Lower lobe of right lung (tissue), 2 donors: ENCODE measurements at regions not wholly inside any gene's neighbourhood (a gene's known extent, or its start where the extent isn't known, plus 50 kb on each side); places are given as distances from the start of the nearest gene placed in this dataset.

Source experiments
- ATAC-seq, 2 donors: fragments of 200-7000 bp; cut with Tn5 transposase; one replicate each; pipeline ENCODE4 v1.9.1; 2020 to 2022; ENCODE audit warnings: mild to moderate bottlenecking in 2 of 2, moderate library complexity in 2 of 2
- DNase-seq: peaks from one replicate; pipeline ENCODE4 v3.0.0-alpha.2; 2020
- H3K27ac ChIP-seq: fragments of 200-600 bp; one replicate; pipeline ENCODE4 v1.8.0; 2022
- H3K27me3 ChIP-seq: fragments of 200-600 bp; one replicate; pipeline ENCODE4 v1.8.0; 2022; ENCODE audit warnings: low read depth
- H3K36me3 ChIP-seq: fragments of 200-600 bp; one replicate; pipeline ENCODE4 v1.8.0; 2022; ENCODE audit warnings: mild to moderate bottlenecking
- H3K4me1 ChIP-seq: fragments of 200-600 bp; one replicate; pipeline ENCODE4 v1.8.0; 2022
- H3K4me3 ChIP-seq: fragments of 200-600 bp; one replicate; pipeline ENCODE4 v1.8.0; 2022; ENCODE audit warnings: mild to moderate bottlenecking
- H3K9me3 ChIP-seq: fragments of 200-600 bp; one replicate; pipeline ENCODE4 v1.8.0; 2022
- CTCF ChIP-seq: fragments of 200-600 bp; IDR thresholded peaks from one replicate; pipeline ENCODE4 v1.8.0; 2022; ENCODE audit warnings: antibody characterized with exemption, mild to moderate bottlenecking
- intact Hi-C: fragments of 100-400 bp; cut with DNase I; formaldehyde crosslinking; loops from one replicate; pipeline ENCODE4 v1.11.0; 2022
- donor health status: DM: no; HTN: yes; CAD: no; lungs with severe emphysema.

GRCh38 chrY:15554991-15555390 lies 1030.7 kb downstream of the NLGN4Y start:
- no peaks in the 10 kb centered on the region for H3K4me1 ChIP-seq
- no peak for TF ChIP-seq CTCF
- H3K27me3 ChIP-seq = no peaks in the 10 kb centered on the region
- H3K9me3 ChIP-seq = no peaks in the 10 kb centered on the region
- DNase-seq (no peak), ATAC-seq (no peak)
- intact Hi-C loops = no loop called here
- no peak overlapping the region for H3K27ac ChIP-seq
- H3K36me3 ChIP-seq = no peaks in the 10 kb centered on the region
- H3K4me3 ChIP-seq = no peak overlapping the region

GRCh38 chrY:15559169-15559568 lies 1034.8 kb downstream of the NLGN4Y start:
- intact Hi-C loops = no loop called here
- DNase-seq (no peak), ATAC-seq (no peak)
- no peak for TF ChIP-seq CTCF
- Histone ChIP-seq H3K4me1 (no peaks in the 10 kb centered on the region), H3K36me3 (no peaks in the 10 kb centered on the region), H3K27ac (no peak overlapping the region), H3K9me3 (no peaks in the 10 kb centered on the region), H3K4me3 (no peak overlapping the region), H3K27me3 (no peaks in the 10 kb centered on the region)

GRCh38 chrY:15560840-15561239 lies 1036.5 kb downstream of the NLGN4Y start:
- no peaks in the 10 kb centered on the region for H3K4me1 ChIP-seq
- ATAC-seq = no peak
- no peaks in the 10 kb centered on the region for H3K27me3 ChIP-seq
- no peak overlapping the region for H3K4me3 ChIP-seq
- intact Hi-C loops = no loop called here
- H3K36me3 ChIP-seq = no peaks in the 10 kb centered on the region
- H3K27ac ChIP-seq = no peak overlapping the region
- DNase-seq = no peak
- no peaks in the 10 kb centered on the region for H3K9me3 ChIP-seq
- no peak for TF ChIP-seq CTCF

- H3K27me3 ChIP-seq = no peaks in the 10 kb centered on the region
- no peak for DNase-seq
- H3K36me3 ChIP-seq = no peaks in the 10 kb centered on the region
- no peaks in the 10 kb centered on the region for H3K4me1 ChIP-seq
- no peak for ATAC-seq
- H3K4me3 ChIP-seq = no peak overlapping the region
- no peaks in the 10 kb centered on the region for H3K9me3 ChIP-seq
- intact Hi-C loops = no loop called here
- H3K27ac ChIP-seq = no peak overlapping the region
- TF ChIP-seq CTCF = no peak
Observed at GRCh38 chrY:15561501-15562289, 1037.4 kb downstream of the NLGN4Y start.

- TF ChIP-seq CTCF = no peak
- no peaks in the 10 kb centered on the region for H3K9me3 ChIP-seq
- intact Hi-C loops = no loop called here
- ATAC-seq (no peak), DNase-seq (no peak)
- H3K27ac ChIP-seq = no peak overlapping the region
- no peaks in the 10 kb centered on the region for H3K27me3 ChIP-seq
- no peaks in the 10 kb centered on the region for H3K4me1 ChIP-seq
- H3K4me3 ChIP-seq = no peak overlapping the region
- H3K36me3 ChIP-seq = no peaks in the 10 kb centered on the region
Observed at GRCh38 chrY:15577886-15578285, 1053.6 kb downstream of the NLGN4Y start.
